WTC11 (cell line): ENCODE measurements at regions not wholly inside any gene's neighbourhood (a gene's known extent, or its start where the extent isn't known, plus 50 kb on each side); places are given as distances from the start of the nearest gene placed in this dataset.
"Not testable (repeated sequence)": the region's sequence is repeated elsewhere in the genome, so short reads cannot be mapped to it uniquely, and the experiment has no call there.

Source experiments
- ELF4 ChIP-seq: sonication (generic); formaldehyde crosslinking; IDR thresholded peaks from 2 replicates; pipeline ENCODE4 v1.8.1; 2022; ENCODE audit warnings: low read depth, mild to moderate bottlenecking, moderate library complexity, missing genetic modification reagents
- ETV6 ChIP-seq: sonication (generic); formaldehyde crosslinking; IDR thresholded peaks from 2 replicates; pipeline ENCODE4 v1.8.1; 2022; ENCODE audit warnings: mild to moderate bottlenecking, missing genetic modification reagents
- HMGXB4 ChIP-seq: sonication (generic); formaldehyde crosslinking; IDR thresholded peaks from 2 replicates; pipeline ENCODE4 v1.8.1; 2023; ENCODE audit warnings: mild to moderate bottlenecking, moderate library complexity, missing genetic modification reagents
- MAX ChIP-seq: sonication (generic); formaldehyde crosslinking; IDR thresholded peaks from 2 replicates; pipeline ENCODE4 v1.8.0; 2022; ENCODE audit warnings: mild to moderate bottlenecking, missing genetic modification reagents
- ZNF232 ChIP-seq: sonication (generic); formaldehyde crosslinking; IDR thresholded peaks from 2 replicates; pipeline ENCODE4 v1.8.0; 2022; ENCODE audit warnings: mild to moderate bottlenecking, missing genetic modification reagents
- ZNF263 ChIP-seq: sonication (generic); formaldehyde crosslinking; IDR thresholded peaks from 2 replicates; pipeline ENCODE4 v1.8.1; 2022; ENCODE audit warnings: low read depth, mild to moderate bottlenecking, moderate library complexity, missing genetic modification reagents
- TF ChIP-seq, protein P1 (sequence below): sonication (generic); formaldehyde crosslinking; IDR thresholded peaks from 2 replicates; pipeline ENCODE4 v1.8.1; 2022; ENCODE audit warnings: mild to moderate bottlenecking, missing genetic modification reagents, moderate library complexity, borderline replicate concordance
- TF ChIP-seq, protein P2 (sequence below): sonication (generic); formaldehyde crosslinking; IDR thresholded peaks from 2 replicates; pipeline ENCODE4 v1.8.1; 2023; ENCODE audit warnings: mild to moderate bottlenecking, missing genetic modification reagents, moderate library complexity

DNA sequence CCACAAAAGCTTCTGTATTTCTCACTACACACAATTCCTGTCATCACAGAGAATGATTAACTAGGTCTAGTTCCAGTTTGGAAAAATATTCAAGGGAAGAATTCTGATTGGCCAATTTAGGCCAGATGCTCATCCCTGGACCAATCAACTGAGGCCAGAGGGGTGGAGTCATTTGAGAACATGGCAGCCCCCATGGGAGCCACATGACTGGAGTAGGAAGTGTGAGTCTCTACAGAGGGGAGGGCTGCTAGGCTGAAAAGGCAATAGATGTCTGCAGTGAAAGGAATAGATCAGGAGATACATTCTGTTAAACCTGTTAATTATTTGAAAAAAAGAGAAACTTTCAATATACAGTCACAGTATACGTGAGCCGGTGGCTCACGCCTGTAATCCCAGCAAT, 125.2 kb downstream of the UNC93B1 start:
- TF ChIP-seq ELF4 (CRISPR knock-in tag); ZNF232 (CRISPR knock-in tag); ETV6; MAX (CRISPR knock-in tag); ZNF263; HMGXB4 (CRISPR knock-in tag): not testable (repeated sequence)
- TF ChIP-seq, protein P1, sequence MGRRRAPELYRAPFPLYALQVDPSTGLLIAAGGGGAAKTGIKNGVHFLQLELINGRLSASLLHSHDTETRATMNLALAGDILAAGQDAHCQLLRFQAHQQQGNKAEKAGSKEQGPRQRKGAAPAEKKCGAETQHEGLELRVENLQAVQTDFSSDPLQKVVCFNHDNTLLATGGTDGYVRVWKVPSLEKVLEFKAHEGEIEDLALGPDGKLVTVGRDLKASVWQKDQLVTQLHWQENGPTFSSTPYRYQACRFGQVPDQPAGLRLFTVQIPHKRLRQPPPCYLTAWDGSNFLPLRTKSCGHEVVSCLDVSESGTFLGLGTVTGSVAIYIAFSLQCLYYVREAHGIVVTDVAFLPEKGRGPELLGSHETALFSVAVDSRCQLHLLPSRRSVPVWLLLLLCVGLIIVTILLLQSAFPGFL (CRISPR knock-in tag): not testable (repeated sequence)
- TF ChIP-seq, protein P2, sequence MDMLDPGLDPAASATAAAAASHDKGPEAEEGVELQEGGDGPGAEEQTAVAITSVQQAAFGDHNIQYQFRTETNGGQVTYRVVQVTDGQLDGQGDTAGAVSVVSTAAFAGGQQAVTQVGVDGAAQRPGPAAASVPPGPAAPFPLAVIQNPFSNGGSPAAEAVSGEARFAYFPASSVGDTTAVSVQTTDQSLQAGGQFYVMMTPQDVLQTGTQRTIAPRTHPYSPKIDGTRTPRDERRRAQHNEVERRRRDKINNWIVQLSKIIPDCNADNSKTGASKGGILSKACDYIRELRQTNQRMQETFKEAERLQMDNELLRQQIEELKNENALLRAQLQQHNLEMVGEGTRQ (CRISPR knock-in tag): not testable (repeated sequence)
